PC-9 (cell line): ENCODE measurements at regions not wholly inside any gene's neighbourhood (a gene's known extent, or its start where the extent isn't known, plus 50 kb on each side); places are given as distances from the start of the nearest gene placed in this dataset.

Experiments used
- BruUV-seq: library from RNA; stranded (reverse); fragments of 400-500 nt; replicated peaks from 2 replicates; lab custom pipeline; 2021; lab: Mats Ljungman, UMichigan
- CTCF ChIA-PET: fragments of 300-600 bp; sonication (Branson Sonifier 250); formaldehyde crosslinking; loops from one replicate; lab custom pipeline; 2022; ENCODE audit warnings: antibody characterized with exemption; lab: Charles Lee
- POLR2A ChIA-PET: fragments of 300-600 bp; sonication (Branson Sonifier 250); formaldehyde crosslinking; loops from one replicate; lab custom pipeline; 2022; ENCODE audit warnings: antibody characterized with exemption; ENCODE audit not compliant: unreplicated experiment; lab: Charles Lee
- DNase-seq, 2 experiments: peaks; one replicate each; pipeline versions ENCODE4 v3.0.0 to v3.0.0-alpha.2; 2015 to 2022; ENCODE audit warnings: mixed read lengths in 1 of 2
- H2AFZ ChIP-seq: fragments of 200-600 bp; sonication (generic); 2 replicates; pipeline ENCODE4 v1.8.1; 2017; ENCODE audit warnings: antibody characterized with exemption
- H3F3A ChIP-seq: fragments of 200-600 bp; sonication (generic); 2 replicates; pipeline ENCODE4 v1.8.1; 2017; ENCODE audit warnings: antibody characterized with exemption, mild to moderate bottlenecking, low read depth; ENCODE audit not compliant: insufficient read depth
- H3K27ac ChIP-seq: fragments of 200-600 bp; sonication (generic); 2 replicates; pipeline ENCODE4 v1.6.1; 2016; ENCODE audit warnings: mixed run types
- H3K27me3 ChIP-seq: fragments of 200-600 bp; sonication (generic); 2 replicates; pipeline ENCODE4 v1.6.1; 2016; ENCODE audit warnings: low read depth, mixed run types; ENCODE audit not compliant: insufficient read depth
- H3K36me3 ChIP-seq: fragments of 200-600 bp; sonication (generic); 2 replicates; pipeline ENCODE4 v1.6.1; 2016; ENCODE audit warnings: low read depth, mixed run types
- H3K4me1 ChIP-seq: fragments of 200-600 bp; sonication (generic); replicated peaks from 2 replicates; pipeline ENCODE4 v1.6.1; 2016; ENCODE audit warnings: mixed run types; ENCODE audit not compliant: insufficient read depth
- H3K4me2 ChIP-seq: fragments of 200-600 bp; sonication (generic); 2 replicates; pipeline ENCODE4 v1.6.1; 2017; ENCODE audit warnings: mixed run types
- H3K4me3 ChIP-seq: fragments of 200-600 bp; sonication (generic); 2 replicates; pipeline ENCODE4 v1.6.1; 2016; ENCODE audit warnings: mixed run types
- H3K79me2 ChIP-seq: fragments of 200-600 bp; sonication (generic); 2 replicates; pipeline ENCODE4 v1.6.1; 2017; ENCODE audit warnings: low read depth, mixed run types
- H3K9me2 ChIP-seq: fragments of 200-600 bp; sonication (generic); 2 replicates; pipeline ENCODE4 v1.8.1; 2017; ENCODE audit warnings: mild to moderate bottlenecking; ENCODE audit not compliant: insufficient read depth
- H3K9me3 ChIP-seq: fragments of 200-600 bp; sonication (generic); 2 replicates; pipeline ENCODE4 v1.8.1; 2016; ENCODE audit warnings: low read depth; ENCODE audit not compliant: insufficient read depth
- H4K20me1 ChIP-seq: fragments of 200-600 bp; sonication (generic); 2 replicates; pipeline ENCODE4 v1.8.1; 2017; ENCODE audit not compliant: insufficient read depth
- EZH2 ChIP-seq: fragments of 200-600 bp; sonication (generic); IDR thresholded peaks from 2 replicates; pipeline ENCODE4 v1.8.0; 2017; ENCODE audit warnings: antibody characterized with exemption, low read depth
- intact Hi-C: fragments of 100-400 bp; cut with micrococcal nuclease; formaldehyde crosslinking; loops from one replicate; pipeline ENCODE4 v1.10.0; 2022; ENCODE audit not compliant: unreplicated experiment
- TF ChIP-seq, protein P1 (sequence below): fragments of 200-600 bp; sonication (generic); conservative IDR thresholded peaks from 2 replicates; pipeline ENCODE4 v1.6.1; 2017; ENCODE audit warnings: mixed run types, antibody characterized with exemption, mild to moderate bottlenecking, moderate library complexity

DNA sequence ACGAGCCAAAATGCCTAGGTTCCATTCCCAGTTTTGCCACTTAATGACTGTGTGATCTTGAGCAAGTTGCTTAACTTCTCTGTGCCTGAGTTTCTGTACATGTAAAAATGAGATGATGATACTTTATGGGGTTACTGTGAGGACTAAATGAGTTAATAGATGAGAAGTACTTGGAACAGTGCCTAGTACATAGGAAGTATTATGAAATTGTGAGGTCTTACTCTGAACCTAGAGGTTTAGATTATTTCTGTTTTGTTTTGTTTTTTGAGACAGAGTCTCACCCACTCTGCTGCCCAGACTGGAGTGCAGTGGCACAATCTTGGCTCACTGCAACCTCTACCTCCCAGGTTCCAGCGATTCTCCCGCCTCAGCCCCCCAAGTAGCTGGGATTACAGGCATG lies 227.0 kb upstream of the POU2AF2 start:
- no peaks in the 10 kb centered on the region for H3K36me3 ChIP-seq
- H2AFZ ChIP-seq = no peak overlapping the region
- ChIA-PET CTCF (no interaction called here), POLR2A (no interaction called here)
- H3K9me3 ChIP-seq = no peaks in the 10 kb centered on the region
- H3F3A ChIP-seq = no peaks in the 10 kb centered on the region
- H3K79me2 ChIP-seq = no peaks in the 10 kb centered on the region
- no peak overlapping the region for H3K4me3 ChIP-seq
- TF ChIP-seq, protein P1, sequence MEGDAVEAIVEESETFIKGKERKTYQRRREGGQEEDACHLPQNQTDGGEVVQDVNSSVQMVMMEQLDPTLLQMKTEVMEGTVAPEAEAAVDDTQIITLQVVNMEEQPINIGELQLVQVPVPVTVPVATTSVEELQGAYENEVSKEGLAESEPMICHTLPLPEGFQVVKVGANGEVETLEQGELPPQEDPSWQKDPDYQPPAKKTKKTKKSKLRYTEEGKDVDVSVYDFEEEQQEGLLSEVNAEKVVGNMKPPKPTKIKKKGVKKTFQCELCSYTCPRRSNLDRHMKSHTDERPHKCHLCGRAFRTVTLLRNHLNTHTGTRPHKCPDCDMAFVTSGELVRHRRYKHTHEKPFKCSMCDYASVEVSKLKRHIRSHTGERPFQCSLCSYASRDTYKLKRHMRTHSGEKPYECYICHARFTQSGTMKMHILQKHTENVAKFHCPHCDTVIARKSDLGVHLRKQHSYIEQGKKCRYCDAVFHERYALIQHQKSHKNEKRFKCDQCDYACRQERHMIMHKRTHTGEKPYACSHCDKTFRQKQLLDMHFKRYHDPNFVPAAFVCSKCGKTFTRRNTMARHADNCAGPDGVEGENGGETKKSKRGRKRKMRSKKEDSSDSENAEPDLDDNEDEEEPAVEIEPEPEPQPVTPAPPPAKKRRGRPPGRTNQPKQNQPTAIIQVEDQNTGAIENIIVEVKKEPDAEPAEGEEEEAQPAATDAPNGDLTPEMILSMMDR = no peak
- no peak for TF ChIP-seq EZH2
- no peak overlapping the region for H3K4me2 ChIP-seq
- H3K4me1 ChIP-seq = no peaks in the 10 kb centered on the region
- H3K27ac ChIP-seq = no peak overlapping the region
- no peaks in the 10 kb centered on the region for H3K27me3 ChIP-seq
- no peaks in the 10 kb centered on the region for H3K9me2 ChIP-seq
- intact Hi-C loops = no loop called here
- DNase-seq = no peak
- no TSS peak for BruUV-seq
- H4K20me1 ChIP-seq = no peaks in the 10 kb centered on the region

GRCh38 chr11:111012491-111012890 lies 233.0 kb upstream of the POU2AF2 start:
- TF ChIP-seq, protein P1 = no peak
- no peak for TF ChIP-seq EZH2
- no peak for DNase-seq
- Histone ChIP-seq H3K27me3 (0 out of 2 replicates have a peak, but pooled peaks cover 4% of the 10 kb centered on the region), H3K36me3 (no peaks in the 10 kb centered on the region), H3K79me2 (no peaks in the 10 kb centered on the region), H3K4me1 (no peaks in the 10 kb centered on the region), H3K4me3 (no peak overlapping the region), H4K20me1 (no peaks in the 10 kb centered on the region), H3K9me2 (no peaks in the 10 kb centered on the region), H3K27ac (no peak overlapping the region), H3F3A (no peaks in the 10 kb centered on the region), H3K4me2 (no peak overlapping the region), H3K9me3 (no peaks in the 10 kb centered on the region), H2AFZ (no peak overlapping the region)
- POLR2A ChIA-PET = no interaction called here
- intact Hi-C loops = no loop called here
- CTCF ChIA-PET = no interaction called here
- BruUV-seq = no TSS peak

- no peaks in the 10 kb centered on the region for H3K4me1 ChIP-seq
- no peaks in the 10 kb centered on the region for H3K9me2 ChIP-seq
- no peaks in the 10 kb centered on the region for H3K36me3 ChIP-seq
- POLR2A ChIA-PET = no interaction called here
- 0 out of 2 replicates have a peak, but pooled peaks cover 4% of the 10 kb centered on the region for H3K27me3 ChIP-seq
- H3K4me2 ChIP-seq = no peak overlapping the region
- no peaks in the 10 kb centered on the region for H3F3A ChIP-seq
- DNase-seq = no peak
- no TSS peak for BruUV-seq
- no peaks in the 10 kb centered on the region for H3K79me2 ChIP-seq
- TF ChIP-seq EZH2 = no peak
- TF ChIP-seq, protein P1 = no peak
- no peak overlapping the region for H3K27ac ChIP-seq
- intact Hi-C loops = no loop called here
- H3K9me3 ChIP-seq = no peaks in the 10 kb centered on the region
- CTCF ChIA-PET = no interaction called here
- H2AFZ ChIP-seq = no peak overlapping the region
- no peak overlapping the region for H3K4me3 ChIP-seq
- no peaks in the 10 kb centered on the region for H4K20me1 ChIP-seq
Observed at GRCh38 chr11:111011275-111011594, 234.3 kb upstream of the POU2AF2 start.
